H1 (cell line): ENCODE measurements at regions not wholly inside any gene's neighbourhood (a gene's known extent, or its start where the extent isn't known, plus 50 kb on each side); places are given as distances from the start of the nearest gene placed in this dataset.

ENCODE experiments used
- CTCF ChIA-PET: fragments of 300-600 bp; sonication (Branson Sonifier 250); formaldehyde crosslinking; loops from one replicate; lab custom pipeline; 2021; ENCODE audit not compliant: partially characterized antibody; lab: Charles Lee
- POLR2A ChIA-PET: fragments of 300-600 bp; sonication (Branson Sonifier 250); formaldehyde crosslinking; loops from one replicate; lab custom pipeline; 2021; ENCODE audit warnings: inconsistent platforms; ENCODE audit not compliant: partially characterized antibody; lab: Charles Lee
- DNase-seq, 2 experiments: peaks; one replicate each; pipeline versions ENCODE4 v3.0.0 to v3.0.0-alpha.2; 2010 to 2022; ENCODE audit warnings: low spot score in 2 of 2, low read depth in 1 of 2, mixed read lengths in 1 of 2
- FAIRE-seq: peaks from 2 replicates; lab custom pipeline; 2011; peaks lifted over from hg19 to GRCh38; lab: Jason Lieb, UNC
- H2AFZ ChIP-seq: 2 replicates; pipeline ENCODE4 v1.8.1; 2012; ENCODE audit warnings: low read length, inconsistent platforms
- H2AK5ac ChIP-seq: 2 replicates; pipeline ENCODE4 v1.6.1; 2013; ENCODE audit warnings: low read depth, low read length
- H2BK120ac ChIP-seq: replicated peaks from 2 replicates; pipeline ENCODE3; 2013; ENCODE audit warnings: low read depth, low read length, inconsistent platforms
- H2BK12ac ChIP-seq: 2 replicates; pipeline ENCODE4 v1.6.1; 2013; ENCODE audit warnings: low read depth, low read length
- H2BK15ac ChIP-seq: 2 replicates; pipeline ENCODE4 v1.6.1; 2013; ENCODE audit warnings: low read length
- H2BK20ac ChIP-seq: 2 replicates; pipeline ENCODE4 v1.6.1; 2013; ENCODE audit warnings: low read length
- H2BK5ac ChIP-seq: 2 replicates; pipeline ENCODE4 v1.6.1; 2013; ENCODE audit warnings: low read depth, low read length
- H3K14ac ChIP-seq: 2 replicates; pipeline ENCODE4 v1.6.1; 2013; ENCODE audit warnings: inconsistent platforms; ENCODE audit not compliant: insufficient read length
- H3K18ac ChIP-seq: 2 replicates; pipeline ENCODE4 v1.6.1; 2013; ENCODE audit warnings: low read length; ENCODE audit errors: extremely low read depth
- H3K23ac ChIP-seq: 2 replicates; pipeline ENCODE4 v1.6.1; 2013; ENCODE audit warnings: inconsistent platforms; ENCODE audit not compliant: insufficient read length
- H3K23me2 ChIP-seq: 2 replicates; pipeline ENCODE4 v1.6.1; 2013; ENCODE audit warnings: low read depth, low read length
- H3K27ac ChIP-seq: 2 replicates; pipeline ENCODE4 v1.6.1; 2011; ENCODE audit warnings: low read depth, low read length, inconsistent platforms
- H3K27me3 ChIP-seq, 4 experiments: replicated peaks in 1 of 4; 1 replicate in 1 of 4; 2 replicates in 3 of 4; pipeline versions ENCODE4 v1.6.1 to v1.8.1; 2011 to 2013; ENCODE audit warnings: low read length in 3 of 4, mild to moderate bottlenecking in 3 of 4, inconsistent platforms in 2 of 4, mixed read lengths in 2 of 4, moderate library complexity in 1 of 4; ENCODE audit not compliant: control insufficient read depth in 3 of 4, insufficient read depth in 3 of 4; ENCODE audit errors: extremely low read depth in 1 of 4
- H3K36me3 ChIP-seq, 4 experiments: 2 replicates each; pipeline versions ENCODE4 v1.6.1 to v1.8.1; 2011 to 2013; ENCODE audit warnings: mild to moderate bottlenecking in 4 of 4, low read length in 3 of 4, moderate library complexity in 2 of 4, control low read depth in 1 of 4, inconsistent platforms in 1 of 4; ENCODE audit not compliant: insufficient read depth in 4 of 4, control insufficient read depth in 2 of 4
- H3K4ac ChIP-seq: replicated peaks from 2 replicates; pipeline ENCODE3; 2013; ENCODE audit warnings: low read length, low read depth, mixed read lengths, inconsistent platforms; ENCODE audit not compliant: insufficient read length
- H3K4me1 ChIP-seq, 4 experiments: replicated peaks in 1 of 4; 1 replicate in 1 of 4; 2 replicates in 3 of 4; pipeline versions ENCODE4 v1.6.1 to v1.8.1; 2011 to 2013; ENCODE audit warnings: low read length in 3 of 4, inconsistent platforms in 2 of 4, mixed read lengths in 1 of 4; ENCODE audit not compliant: insufficient read depth in 4 of 4, control insufficient read depth in 3 of 4
- H3K4me2 ChIP-seq, 2 experiments: 2 replicates each; pipeline versions ENCODE4 v1.6.1 to v1.8.1; 2011 to 2013; ENCODE audit warnings: low read depth in 2 of 2, low read length in 2 of 2, control low read depth in 1 of 2, inconsistent platforms in 1 of 2, mild to moderate bottlenecking in 1 of 2; ENCODE audit not compliant: insufficient read depth in 1 of 2
- H3K4me3 ChIP-seq, 4 experiments: fragments of 200-600, 300-600 bp in 1 of 4; sonication (generic), shearing (Covaris generic), sonication (Bioruptor Twin) in 1 of 4; 2 replicates each; pipeline versions ENCODE4 v1.5.1 to v1.8.1; 2011 to 2016; ENCODE audit warnings: low read length in 4 of 4, low read depth in 3 of 4, control low read depth in 2 of 4, inconsistent platforms in 2 of 4, mild to moderate bottlenecking in 2 of 4, mixed read lengths in 1 of 4, moderate library complexity in 1 of 4; ENCODE audit not compliant: insufficient read depth in 2 of 4; ENCODE audit errors: extremely low read depth in 1 of 4
- H3K56ac ChIP-seq: replicated peaks from 2 replicates; pipeline ENCODE3; 2013; ENCODE audit warnings: low read depth, mild to moderate bottlenecking, mixed read lengths, low read length, inconsistent platforms; ENCODE audit not compliant: insufficient read length
- H3K79me1 ChIP-seq: 2 replicates; pipeline ENCODE4 v1.6.1; 2013; ENCODE audit warnings: low read depth, low read length, control low read depth
- H3K79me2 ChIP-seq, 2 experiments: 2 replicates each; pipeline versions ENCODE4 v1.6.1 to v1.8.1; 2012 to 2013; ENCODE audit warnings: low read length in 2 of 2, mild to moderate bottlenecking in 2 of 2, inconsistent platforms in 1 of 2; ENCODE audit not compliant: insufficient read depth in 2 of 2, control insufficient read depth in 1 of 2
- H3K9ac ChIP-seq, 4 experiments: replicated peaks in 1 of 4; 1 replicate in 1 of 4; 2 replicates in 3 of 4; pipeline versions ENCODE4 v1.6.1 to v1.8.1; 2011 to 2013; ENCODE audit warnings: low read depth in 3 of 4, low read length in 3 of 4, control low read depth in 2 of 4, mild to moderate bottlenecking in 2 of 4, moderate library complexity in 2 of 4, inconsistent platforms in 1 of 4; ENCODE audit errors: extremely low read depth in 1 of 4
- H3K9me3 ChIP-seq, 2 experiments: 2 replicates each; pipeline versions ENCODE4 v1.6.1 to v1.8.1; 2012 to 2013; ENCODE audit warnings: mild to moderate bottlenecking in 2 of 2, moderate library complexity in 2 of 2, control low read depth in 1 of 2, inconsistent platforms in 1 of 2, low read depth in 1 of 2, low read length in 1 of 2, mixed read lengths in 1 of 2; ENCODE audit not compliant: insufficient read depth in 2 of 2
- H4K20me1 ChIP-seq, 2 experiments: replicated peaks in 1 of 2; 2 replicates each; pipeline versions ENCODE3 to v1.8.1; 2011 to 2013; ENCODE audit warnings: inconsistent platforms in 2 of 2, low read length in 2 of 2, mild to moderate bottlenecking in 1 of 2; ENCODE audit not compliant: insufficient read depth in 2 of 2, control insufficient read depth in 1 of 2
- H4K5ac ChIP-seq: 2 replicates; pipeline ENCODE4 v1.6.1; 2013; ENCODE audit warnings: low read length, low read depth, mixed read lengths, inconsistent platforms; ENCODE audit not compliant: insufficient read length
- H4K8ac ChIP-seq: 2 replicates; pipeline ENCODE4 v1.8.0; 2013; ENCODE audit warnings: mild to moderate bottlenecking, moderate library complexity, low read length, inconsistent platforms; ENCODE audit not compliant: insufficient read depth; ENCODE audit errors: extremely low read depth
- H4K91ac ChIP-seq: replicated peaks from 2 replicates; pipeline ENCODE3; 2013; ENCODE audit warnings: low read length, mixed read lengths, inconsistent platforms; ENCODE audit not compliant: insufficient read length
- CREB1 ChIP-seq: IDR thresholded peaks from 2 replicates; pipeline ENCODE4 v1.6.1; 2012; ENCODE audit warnings: inconsistent platforms
- EGR1 ChIP-seq: IDR thresholded peaks from 2 replicates; pipeline ENCODE4 v1.6.1; 2011; ENCODE audit warnings: low read depth, low read length, borderline replicate concordance
- GABPA ChIP-seq: IDR thresholded peaks from 2 replicates; pipeline ENCODE4 v1.6.1; 2011; ENCODE audit warnings: mild to moderate bottlenecking, low read length, moderate library complexity, borderline replicate concordance; ENCODE audit not compliant: insufficient read depth
- KDM4A ChIP-seq: IDR thresholded peaks from one replicate; pipeline ENCODE4 v1.7.1; 2012; ENCODE audit warnings: low read depth, mild to moderate bottlenecking, moderate library complexity, low read length, inconsistent platforms; ENCODE audit not compliant: severe bottlenecking
- KDM5A ChIP-seq: fragments of 200-600 bp; IDR thresholded peaks from 2 replicates; pipeline ENCODE4 v1.7.1; 2012; ENCODE audit warnings: mild to moderate bottlenecking, low read length, inconsistent platforms, mixed read lengths
- NRF1 ChIP-seq: IDR thresholded peaks from 2 replicates; pipeline ENCODE4 v1.6.1; 2011; ENCODE audit warnings: mild to moderate bottlenecking, low read depth, low read length, improper control_type of control experiment
- PHF8 ChIP-seq: fragments of 200-600 bp; sonication (generic); conservative IDR thresholded peaks from 2 replicates; pipeline ENCODE4 v1.7.1; 2012; ENCODE audit warnings: low read depth, mild to moderate bottlenecking, inconsistent platforms, low read length, moderate library complexity
- RAD21 ChIP-seq, 2 experiments: IDR thresholded peaks in 1 of 2; conservative IDR thresholded peaks in 1 of 2; 2 replicates each; pipeline ENCODE4 v1.6.1; 2011; ENCODE audit warnings: low read depth in 2 of 2, low read length in 2 of 2, improper control_type of control experiment in 1 of 2, inconsistent platforms in 1 of 2, mild to moderate bottlenecking in 1 of 2, moderate library complexity in 1 of 2
- SIRT6 ChIP-seq: IDR thresholded peaks from one replicate; pipeline ENCODE4 v1.7.1; 2012; ENCODE audit warnings: low read length, inconsistent platforms
- SRF ChIP-seq: IDR thresholded peaks from 2 replicates; pipeline ENCODE4 v1.6.1; 2011; ENCODE audit warnings: mild to moderate bottlenecking, low read depth, low read length, moderate library complexity
- SUZ12 ChIP-seq: fragments of 200-600 bp; sonication (generic); IDR thresholded peaks from 2 replicates; pipeline ENCODE4 v1.6.1; 2012; ENCODE audit warnings: mild to moderate bottlenecking, inconsistent platforms, low read length, moderate library complexity, mixed read lengths
- YY1 ChIP-seq: IDR thresholded peaks from 2 replicates; pipeline ENCODE4 v1.6.1; 2011; ENCODE audit warnings: low read depth, mild to moderate bottlenecking, low read length
- WGBS, 2 experiments: shearing (Covaris generic) in 1 of 2; methylation state at CpG; one replicate each; pipeline versions ENCODE4 v1.1.6 to v1.1.7; 2013 to 2015; ENCODE audit warnings: low lambda C conversion rate in 2 of 2, mixed read lengths in 2 of 2, inconsistent platforms in 1 of 2, low coverage in 1 of 2, missing lambda C conversion rate in 1 of 2; ENCODE audit not compliant: insufficient replicate concordance in 2 of 2, insufficient coverage in 1 of 2, insufficient read length in 1 of 2; ENCODE audit errors: extremely low coverage in 1 of 2, missing lambda C conversion rate in 1 of 2; 5-methylcytosine and 5-hydroxymethylcytosine counted together

GRCh38 chr10:89115876-89116627 is 91.1 kb downstream of the CH25H start:
- Histone ChIP-seq H3K36me3 (no peaks in the 10 kb centered on the region), H2AFZ (no peak overlapping the region), H4K91ac (no peak overlapping the region), H3K4ac (no peak overlapping the region), H3K23me2 (no peaks in the 10 kb centered on the region), H2BK15ac (no peak overlapping the region), H3K23ac (no peak overlapping the region), H3K9me3 (no peaks in the 10 kb centered on the region), H2BK5ac (no peak overlapping the region), H3K56ac (no peak overlapping the region), H3K18ac (no peak overlapping the region), H4K20me1 (no peaks in the 10 kb centered on the region), H3K9ac (no peak overlapping the region), H2BK12ac (no peak overlapping the region), H2BK120ac (no peak overlapping the region), H3K4me1 (no peaks in the 10 kb centered on the region), H3K27me3 (no peaks in the 10 kb centered on the region), H2BK20ac (no peak overlapping the region), H3K79me1 (no peaks in the 10 kb centered on the region), H3K27ac (no peak overlapping the region), H4K5ac (no peak overlapping the region), H3K4me2 (no peak overlapping the region), H3K14ac (no peak overlapping the region), H4K8ac (no peak overlapping the region), H3K4me3 (no peak overlapping the region), H2AK5ac (no peak overlapping the region), H3K79me2 (no peaks in the 10 kb centered on the region)
- FAIRE-seq (no peak), DNase-seq (no peak)
- ChIA-PET POLR2A (no interaction called here), CTCF (no interaction called here)
- 86% methylated on average over 9 of the region's 9 CpGs; no CpG with 5 or more reads in 1 of the 2 experiments for WGBS, 2 experiments
- no peak for TF ChIP-seq CREB1
- TF ChIP-seq GABPA = no peak
- TF ChIP-seq RAD21 (IDR thresholded peaks at IDR 0.05 in 1 of 2, conservative IDR thresholded peaks at IDR 0.05 in 1 of 2; ENCODE audit: low read depth in 2 of 2, low read length in 2 of 2) = no peak
- no peak for TF ChIP-seq EGR1
- TF ChIP-seq SRF = no peak
- TF ChIP-seq KDM5A = no peak
- TF ChIP-seq KDM4A = no peak
- no peak for TF ChIP-seq YY1
- no peak for TF ChIP-seq NRF1
- no peak for TF ChIP-seq PHF8
- no peak for TF ChIP-seq SUZ12
- no peak for TF ChIP-seq SIRT6
